GM12872 (cell line): ENCODE measurements at regions not wholly inside any gene's neighbourhood (a gene's known extent, or its start where the extent isn't known, plus 50 kb on each side); places are given as distances from the start of the nearest gene placed in this dataset.

Experiments used
- TF ChIP-seq, protein P1 (sequence below): IDR thresholded peaks from 3 replicates; pipeline ENCODE4 v1.5.1; 2011; ENCODE audit warnings: low read depth, mild to moderate bottlenecking, low read length, moderate library complexity; ENCODE audit not compliant: insufficient read depth

DNA sequence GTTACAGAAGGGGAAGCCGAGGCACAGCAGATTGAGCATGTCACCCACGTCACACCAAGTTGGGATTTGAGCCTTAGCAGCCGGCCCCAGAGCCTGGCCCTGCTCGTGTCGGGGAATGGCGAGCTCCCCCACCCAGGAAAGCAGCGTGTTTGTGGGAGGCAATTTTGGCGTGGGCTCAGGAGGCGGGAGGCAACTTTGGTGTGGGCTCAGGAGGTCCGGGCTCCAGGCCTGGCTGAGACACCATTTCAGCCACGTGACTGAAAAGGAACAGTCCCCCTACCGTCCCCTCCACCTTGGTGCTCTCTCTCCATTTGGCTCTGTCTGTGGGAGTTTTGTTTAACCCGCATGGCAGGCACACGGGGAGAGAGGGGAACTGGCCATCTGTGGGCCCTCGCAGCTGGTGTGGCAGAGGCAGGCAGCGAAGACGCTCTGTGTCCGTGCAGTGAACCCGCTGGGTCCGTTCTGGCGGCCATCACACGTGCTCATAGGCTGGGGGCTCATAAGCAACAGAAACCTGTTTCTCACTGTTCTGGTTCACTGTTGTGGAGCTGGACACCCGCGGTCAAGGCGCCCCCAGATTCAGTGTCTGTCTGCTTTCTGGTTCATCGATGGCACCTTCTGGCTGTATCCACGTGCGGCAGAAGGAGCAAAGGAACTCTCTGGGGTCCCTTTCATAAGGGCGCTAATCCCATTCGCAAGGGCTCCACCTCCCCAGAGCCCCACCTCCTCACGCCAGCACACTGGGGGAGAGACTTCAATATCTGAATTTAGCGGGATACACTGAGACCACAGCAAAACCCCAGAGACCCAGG is 110.2 kb downstream of the CRYAA start:
- TF ChIP-seq, protein P1, sequence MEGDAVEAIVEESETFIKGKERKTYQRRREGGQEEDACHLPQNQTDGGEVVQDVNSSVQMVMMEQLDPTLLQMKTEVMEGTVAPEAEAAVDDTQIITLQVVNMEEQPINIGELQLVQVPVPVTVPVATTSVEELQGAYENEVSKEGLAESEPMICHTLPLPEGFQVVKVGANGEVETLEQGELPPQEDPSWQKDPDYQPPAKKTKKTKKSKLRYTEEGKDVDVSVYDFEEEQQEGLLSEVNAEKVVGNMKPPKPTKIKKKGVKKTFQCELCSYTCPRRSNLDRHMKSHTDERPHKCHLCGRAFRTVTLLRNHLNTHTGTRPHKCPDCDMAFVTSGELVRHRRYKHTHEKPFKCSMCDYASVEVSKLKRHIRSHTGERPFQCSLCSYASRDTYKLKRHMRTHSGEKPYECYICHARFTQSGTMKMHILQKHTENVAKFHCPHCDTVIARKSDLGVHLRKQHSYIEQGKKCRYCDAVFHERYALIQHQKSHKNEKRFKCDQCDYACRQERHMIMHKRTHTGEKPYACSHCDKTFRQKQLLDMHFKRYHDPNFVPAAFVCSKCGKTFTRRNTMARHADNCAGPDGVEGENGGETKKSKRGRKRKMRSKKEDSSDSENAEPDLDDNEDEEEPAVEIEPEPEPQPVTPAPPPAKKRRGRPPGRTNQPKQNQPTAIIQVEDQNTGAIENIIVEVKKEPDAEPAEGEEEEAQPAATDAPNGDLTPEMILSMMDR: no peak

DNA sequence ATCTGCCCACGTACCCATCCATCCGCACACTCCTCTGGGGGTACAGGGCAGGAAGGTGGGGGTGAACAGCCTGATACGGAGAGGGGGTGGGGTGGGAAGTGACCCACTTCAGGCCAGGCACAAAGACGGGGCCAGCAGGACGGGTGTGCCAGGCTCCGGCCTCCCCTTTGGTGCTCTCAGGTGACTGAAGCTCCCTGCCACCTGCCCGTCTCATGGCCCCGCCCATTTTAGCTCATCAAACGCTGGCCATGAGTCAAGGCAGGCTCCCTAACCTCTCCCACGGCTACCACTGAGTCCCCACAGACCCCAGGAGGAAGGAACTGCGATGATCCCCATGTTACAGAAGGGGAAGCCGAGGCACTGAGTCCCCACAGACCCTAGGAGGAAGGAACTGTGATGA is 109.6 kb downstream of the CRYAA start:
- TF ChIP-seq, protein P1: no peak

DNA sequence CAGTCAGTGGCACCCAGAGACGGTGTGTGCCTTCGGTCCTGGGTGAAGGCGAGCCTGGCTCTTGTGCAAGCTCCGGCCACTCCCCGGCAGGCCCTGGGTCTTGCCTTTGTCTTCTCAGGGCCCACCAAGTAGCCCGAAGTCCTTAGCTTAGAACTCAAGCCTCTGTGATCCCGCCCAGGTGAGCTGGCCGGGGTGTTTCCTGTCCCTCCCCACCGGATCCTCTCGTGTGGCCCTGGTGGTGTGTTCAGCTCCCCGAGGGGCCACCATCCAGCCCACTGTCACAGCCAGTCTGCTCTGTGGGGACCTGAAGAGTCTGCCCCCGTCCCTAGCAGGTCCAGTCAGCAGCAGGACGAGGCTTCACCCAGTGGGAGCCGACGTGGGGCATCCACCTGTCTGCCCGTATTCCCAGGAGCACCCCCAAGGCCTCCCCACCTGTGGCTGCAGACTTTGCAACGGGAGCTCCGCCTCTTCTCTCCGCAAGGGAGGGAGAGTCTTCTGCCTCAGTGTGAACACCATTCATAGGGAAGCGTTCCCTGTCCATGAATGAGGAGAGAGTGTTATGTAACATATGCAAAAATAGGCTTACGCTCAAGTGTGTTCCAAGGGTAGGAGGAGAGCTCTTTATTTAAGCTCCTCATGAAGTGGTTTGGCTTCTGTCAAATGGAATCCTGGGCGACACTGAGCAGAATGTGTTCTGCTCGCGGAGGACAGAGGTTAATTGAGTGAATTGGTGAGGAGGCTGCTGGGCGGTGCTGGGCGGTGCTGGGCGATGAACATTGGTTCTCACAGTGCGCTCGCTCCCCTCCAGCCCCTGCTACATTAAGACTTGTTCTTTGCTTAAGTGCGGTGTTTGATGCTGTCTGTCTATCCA is 108.9 kb downstream of the CRYAA start:
- TF ChIP-seq, protein P1: no peak

- TF ChIP-seq, protein P1: no peak
These were observed 108.0 kb downstream of the CRYAA start for GRCh38 chr21:43276811-43277210.

DNA sequence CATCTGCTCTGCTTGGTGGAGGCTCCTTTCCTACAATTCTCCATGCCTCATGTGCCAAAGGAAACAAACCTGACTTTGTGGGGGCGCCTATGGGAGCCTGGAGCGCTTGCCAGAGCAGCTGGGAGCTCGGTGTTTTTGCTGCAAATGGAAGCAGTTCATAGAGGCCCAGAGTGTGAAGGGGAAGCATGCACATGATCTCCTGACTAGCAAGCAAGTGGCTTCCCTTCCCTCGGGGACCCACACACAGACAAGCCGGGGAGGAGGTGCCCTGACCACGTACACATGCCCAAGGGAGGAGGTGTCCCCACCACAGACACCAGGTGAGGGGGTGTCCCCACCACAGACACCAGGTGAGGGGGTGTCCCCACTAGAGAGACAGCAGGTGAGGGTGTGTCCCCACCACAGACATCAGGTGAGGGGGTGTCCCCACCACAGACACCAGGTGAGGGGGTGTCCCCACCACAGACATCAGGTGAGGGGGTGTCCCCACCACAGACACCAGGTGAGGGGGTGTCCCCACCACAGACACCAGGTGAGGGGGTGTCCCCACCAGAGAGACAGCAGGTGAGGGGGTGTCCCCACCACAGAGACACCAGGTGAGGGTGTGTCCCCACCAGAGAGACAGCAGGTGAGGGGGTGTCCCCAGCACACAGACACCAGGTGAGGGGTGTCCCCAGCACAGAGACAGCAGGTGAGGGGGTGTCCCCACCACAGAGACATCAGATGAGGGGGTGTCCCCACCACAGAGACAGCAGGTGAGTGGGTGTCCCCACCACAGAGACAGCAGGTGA is 106.8 kb downstream of the CRYAA start:
- TF ChIP-seq, protein P1: no peak

DNA sequence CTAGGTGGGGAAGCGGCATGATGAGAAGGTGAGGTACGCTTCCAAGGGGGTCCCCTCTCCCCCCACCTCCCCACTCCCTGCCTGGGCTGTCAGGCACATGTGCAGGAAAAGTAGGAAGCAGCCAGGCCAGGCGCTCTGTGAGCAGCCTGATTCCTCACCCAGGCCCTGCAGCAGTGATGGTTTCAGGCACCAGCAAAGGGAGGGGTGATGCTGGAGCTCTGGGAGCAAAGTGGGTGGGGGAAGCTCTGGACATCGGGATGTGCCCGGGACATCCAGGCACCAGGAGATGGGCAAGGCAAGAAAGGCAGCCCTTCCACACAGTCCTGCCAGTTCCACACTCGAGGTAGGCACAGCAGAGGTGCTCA is 106.1 kb downstream of the CRYAA start:
- TF ChIP-seq, protein P1: no peak
